ENCODE measurements at regions not wholly inside any gene's neighbourhood (a gene's known extent, or its start where the extent isn't known, plus 50 kb on each side); places are given as distances from the start of the nearest gene placed in this dataset.
A peak's percentile ranks its signal among the peaks of the same experiment; 100 is the strongest.

GRCh38 chr1:115577513-115577912 is 64.3 kb upstream of the VANGL1 start:
- CTCF ChIA-PET: no interaction called here
- no peaks in the 10 kb centered on the region for H3K4me1 ChIP-seq (ENCODE audit: control insufficient read depth, insufficient read depth, low read length)
- POLR2A ChIA-PET: no interaction called here
- no peaks in the 10 kb centered on the region for H3K36me3 ChIP-seq (ENCODE audit: control insufficient read depth in 2 of 2, insufficient read depth in 1 of 2, low read length in 2 of 2)
- H3K9me3 ChIP-seq (ENCODE audit: control insufficient read depth, insufficient read depth, low read depth, low read length): no peaks in the 10 kb centered on the region; the same call in 1 of the 2 replicates
- TF ChIP-seq ZEB2 (tag by site-specific recombination; IDR thresholded peaks at IDR 0.05): no peak
- TF ChIP-seq ZNF658 (tag by site-specific recombination; IDR thresholded peaks at IDR 0.05): no peak
- H3K27ac ChIP-seq (ENCODE audit: extremely low read depth, low read depth, low read length): no peak overlapping the region
- no peak overlapping the region for H3K4me3 ChIP-seq (ENCODE audit: low read depth, low read length)

GRCh38 chr1:115575661-115576060 is 66.1 kb upstream of the VANGL1 start:
- H3K4me3 ChIP-seq (ENCODE audit: low read depth, low read length): no peak overlapping the region
- H3K27ac ChIP-seq (ENCODE audit: extremely low read depth, low read depth, low read length): no peak overlapping the region
- ChIA-PET POLR2A (no interaction called here), CTCF (interaction anchor here (1.0 kb wide), 1 partner anchor 20 kb away, joined by 7 read pairs; no protein-coding TSS in a partner anchor)
- no peaks in the 10 kb centered on the region for H3K36me3 ChIP-seq (ENCODE audit: control insufficient read depth in 2 of 2, insufficient read depth in 1 of 2, low read length in 2 of 2)
- TF ChIP-seq ZNF639 (tag by site-specific recombination; IDR thresholded peaks at IDR 0.05): no peak
- no peak for TF ChIP-seq ZNF843 (tag by site-specific recombination; IDR thresholded peaks at IDR 0.05)
- no peak for TF ChIP-seq ZNF146 (tag by site-specific recombination; IDR thresholded peaks at IDR 0.05)
- TF ChIP-seq ZNF692 (tag by site-specific recombination; IDR thresholded peaks at IDR 0.05): no peak
- no peak for TF ChIP-seq ZNF530 (tag by site-specific recombination; IDR thresholded peaks at IDR 0.05; ENCODE audit: low read depth)
- TF ChIP-seq KLF16 (tag by site-specific recombination; IDR thresholded peaks at IDR 0.05): no peak
- no peak for TF ChIP-seq ZNF548 (tag by site-specific recombination; IDR thresholded peaks at IDR 0.05)
- TF ChIP-seq ZNF518A (tag by site-specific recombination; conservative IDR thresholded peaks at IDR 0.05; ENCODE audit: low read depth): no peak
- no peak for TF ChIP-seq ZNF768 (tag by site-specific recombination; IDR thresholded peaks at IDR 0.05)
- no peak for TF ChIP-seq ZNF202 (tag by site-specific recombination; IDR thresholded peaks at IDR 0.05; ENCODE audit: borderline replicate concordance)
- no peaks in the 10 kb centered on the region; the same call in 1 of the 2 replicates for H3K9me3 ChIP-seq (ENCODE audit: control insufficient read depth, insufficient read depth, low read depth, low read length)
- no peaks in the 10 kb centered on the region for H3K4me1 ChIP-seq (ENCODE audit: control insufficient read depth, insufficient read depth, low read length)

GRCh38 chr1:115572710-115573109 is 69.1 kb upstream of the VANGL1 start:
- TF ChIP-seq SETDB1 (IDR thresholded peaks at IDR 0.05; ENCODE audit: insufficient read length, low read length): peak; percentile 34
- TF ChIP-seq GLIS2 (tag by site-specific recombination; IDR thresholded peaks at IDR 0.05): no peak
- TF ChIP-seq ZNF580 (tag by site-specific recombination; IDR thresholded peaks at IDR 0.05): no peak
- TF ChIP-seq ZNF707 (tag by site-specific recombination; IDR thresholded peaks at IDR 0.05): peak; percentile 95
- CTCF ChIA-PET: interaction anchor here (0.6 kb wide), 1 partner anchor 467 kb away, joined by 4 read pairs; no protein-coding TSS in a partner anchor
- no peaks in the 10 kb centered on the region; the same call in 1 of the 2 replicates for H3K9me3 ChIP-seq (ENCODE audit: control insufficient read depth, insufficient read depth, low read depth, low read length)
- no peaks in the 10 kb centered on the region for H3K4me1 ChIP-seq (ENCODE audit: control insufficient read depth, insufficient read depth, low read length)
- H3K36me3 ChIP-seq (ENCODE audit: control insufficient read depth in 2 of 2, insufficient read depth in 1 of 2, low read length in 2 of 2): no peaks in the 10 kb centered on the region
- no peak overlapping the region for H3K27ac ChIP-seq (ENCODE audit: extremely low read depth, low read depth, low read length)
- no peak overlapping the region for H3K4me3 ChIP-seq (ENCODE audit: low read depth, low read length)
- POLR2A ChIA-PET: no interaction called here
